HG03354 (cell line): ENCODE measurements at regions not wholly inside any gene's neighbourhood (a gene's known extent, or its start where the extent isn't known, plus 50 kb on each side); places are given as distances from the start of the nearest gene placed in this dataset.

Experiments used
- ATAC-seq: cut with Tn5 transposase; IDR thresholded peaks from one replicate; pipeline ENCODE4 v1.9.1; 2021; ENCODE audit warnings: mild to moderate bottlenecking; ENCODE audit not compliant: unreplicated experiment, poor library complexity, severe bottlenecking

DNA sequence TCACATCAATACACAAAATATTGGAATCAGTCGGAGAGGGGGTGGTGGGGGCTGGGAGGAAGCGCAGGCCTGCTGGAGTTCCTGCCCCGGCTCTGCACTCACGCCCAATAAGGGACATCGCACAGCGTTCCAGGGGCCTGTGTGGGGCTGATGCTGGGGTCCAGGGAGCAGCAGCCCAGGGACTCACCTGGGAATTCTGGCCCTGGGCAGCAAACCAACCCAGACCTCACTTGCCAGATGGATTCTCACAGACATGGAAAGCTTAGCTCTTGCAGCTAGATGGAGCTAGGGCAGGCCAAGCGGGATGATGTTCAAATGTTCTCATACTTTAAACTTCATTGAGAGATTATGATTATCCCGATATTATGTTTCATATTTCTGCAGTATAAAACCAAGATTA lies 266.6 kb upstream of the TANK start:
- no peak for ATAC-seq

GRCh38 chr2:160898581-160899307 lies 261.5 kb upstream of the TANK start:
- no peak for ATAC-seq

DNA sequence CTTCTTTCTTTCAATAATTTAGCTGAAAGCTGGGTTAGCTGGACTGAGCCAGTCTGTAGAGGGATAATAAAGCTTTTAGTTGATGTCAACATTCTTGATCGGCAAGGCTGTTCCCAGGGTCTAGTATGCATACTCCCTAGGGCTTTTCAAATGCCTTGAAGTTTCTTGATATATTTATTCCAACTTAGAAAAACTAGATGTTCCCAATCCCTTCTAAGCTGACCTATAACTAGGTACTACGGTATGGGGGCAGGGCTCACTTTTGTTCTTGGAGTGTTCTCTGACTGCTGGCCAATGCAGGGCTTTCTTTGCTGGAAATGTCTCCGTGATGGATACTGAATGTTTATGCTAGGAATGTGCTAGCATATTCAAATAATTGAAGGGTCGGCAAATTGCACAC lies 258.6 kb upstream of the TANK start:
- ATAC-seq: no peak

DNA sequence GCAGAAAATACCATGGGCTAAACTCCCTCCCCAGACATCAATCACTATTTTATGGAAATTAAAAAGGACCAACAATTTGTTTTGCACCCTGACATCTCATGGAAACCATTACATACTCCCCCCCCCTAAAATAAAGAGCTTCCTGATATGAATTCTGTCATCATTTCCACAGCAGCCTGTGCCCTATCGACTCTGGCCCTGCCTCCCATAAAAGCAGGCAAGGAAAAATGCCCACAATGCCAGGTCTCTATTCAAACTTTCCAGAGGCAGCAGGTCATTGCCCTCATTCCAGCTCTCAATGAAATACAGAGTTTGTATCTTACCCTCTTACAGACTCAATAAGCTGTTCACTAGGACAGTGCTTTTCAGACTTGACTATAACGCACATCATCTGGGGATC lies 254.4 kb upstream of the TANK start:
- no peak for ATAC-seq

- ATAC-seq: no peak
Measured at GRCh38 chr2:160906878-160907277, 253.3 kb upstream of the TANK start.

- ATAC-seq: no peak
Measured at GRCh38 chr2:160907738-160908137, 252.5 kb upstream of the TANK start.

DNA sequence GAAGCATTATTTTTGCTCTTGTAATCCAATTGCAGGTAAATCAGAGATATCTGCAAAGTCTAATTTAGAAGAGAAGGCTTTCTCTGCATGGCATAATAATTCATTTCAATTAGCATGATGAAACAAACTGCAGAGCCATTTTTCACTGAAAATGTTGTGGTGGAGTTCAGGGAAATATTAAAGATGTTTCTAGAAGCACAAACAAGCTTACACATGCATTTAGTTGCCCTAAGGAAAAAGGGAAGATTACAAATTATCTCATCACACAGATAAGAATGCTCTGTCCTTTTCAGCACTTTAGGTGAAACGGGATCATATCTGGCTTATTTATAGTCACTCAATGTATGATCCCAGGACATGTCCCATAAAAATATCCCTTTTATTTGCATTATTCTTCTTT lies 252.1 kb upstream of the TANK start:
- ATAC-seq: no peak

DNA sequence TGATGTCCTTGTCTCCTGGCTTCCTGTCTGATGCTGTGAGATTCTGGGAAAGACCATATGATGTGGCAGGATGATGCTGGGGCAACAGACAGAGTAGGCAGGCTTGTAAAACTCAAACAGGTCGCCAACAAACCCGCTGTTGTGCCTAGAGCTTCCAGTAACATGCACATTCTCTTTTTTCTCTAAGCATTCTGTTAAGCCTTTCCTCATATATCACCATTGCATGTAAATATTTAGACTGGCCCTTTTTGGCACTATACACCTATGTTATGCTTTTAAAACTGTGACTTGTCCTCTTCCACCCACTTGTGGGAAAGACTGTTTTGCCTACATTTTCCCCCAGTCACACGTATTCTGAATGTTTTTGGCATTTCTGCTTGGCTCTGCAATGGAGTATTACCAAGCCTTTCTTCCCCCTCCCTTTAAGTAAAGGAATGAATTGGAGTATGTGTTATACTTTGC lies 250.4 kb upstream of the TANK start:
- no peak for ATAC-seq

GRCh38 chr2:160910681-160911080 lies 249.5 kb upstream of the TANK start:
- no peak for ATAC-seq

DNA sequence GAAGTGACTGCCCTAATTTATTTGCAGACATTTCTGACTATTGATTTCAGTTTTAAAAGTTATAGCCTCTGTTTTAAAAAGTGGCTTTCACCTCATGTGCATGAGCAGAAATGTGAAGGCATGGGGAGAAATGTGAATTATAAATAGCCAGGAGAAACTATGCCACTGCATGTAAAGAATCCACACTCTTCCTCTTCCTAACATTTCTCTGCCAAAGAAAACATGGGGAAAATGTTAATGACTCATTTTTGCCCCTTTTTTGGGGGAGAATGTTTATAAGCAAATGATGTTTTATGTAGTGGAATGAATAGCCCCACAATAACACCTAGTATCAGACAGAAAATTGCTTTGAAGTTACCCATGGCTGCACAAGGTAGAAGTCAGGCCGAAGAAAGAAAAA lies 249.0 kb upstream of the TANK start:
- no peak for ATAC-seq

- ATAC-seq: no peak
Measured at GRCh38 chr2:160912276-160912675, 248.0 kb upstream of the TANK start.

- no peak for ATAC-seq
Measured at GRCh38 chr2:160913323-160913722, 246.9 kb upstream of the TANK start.

DNA sequence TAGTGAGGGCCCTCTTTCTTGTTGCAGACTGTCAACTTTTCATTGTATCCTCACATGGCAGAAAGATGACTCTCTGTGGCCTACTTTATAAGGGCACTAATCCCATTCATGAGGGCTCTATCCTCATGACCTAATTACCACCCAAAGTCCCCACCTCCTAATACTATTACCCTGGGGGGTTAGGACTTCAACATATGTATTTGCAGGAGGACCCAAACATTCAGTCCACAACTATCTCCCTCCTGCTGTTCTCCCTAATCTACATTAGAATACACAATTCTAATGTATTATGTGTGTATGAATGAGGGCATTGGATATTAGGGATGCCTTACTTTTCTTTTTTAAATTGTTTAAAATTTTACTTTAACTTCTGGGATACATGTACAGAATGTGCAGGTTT lies 246.0 kb upstream of the TANK start:
- no peak for ATAC-seq

DNA sequence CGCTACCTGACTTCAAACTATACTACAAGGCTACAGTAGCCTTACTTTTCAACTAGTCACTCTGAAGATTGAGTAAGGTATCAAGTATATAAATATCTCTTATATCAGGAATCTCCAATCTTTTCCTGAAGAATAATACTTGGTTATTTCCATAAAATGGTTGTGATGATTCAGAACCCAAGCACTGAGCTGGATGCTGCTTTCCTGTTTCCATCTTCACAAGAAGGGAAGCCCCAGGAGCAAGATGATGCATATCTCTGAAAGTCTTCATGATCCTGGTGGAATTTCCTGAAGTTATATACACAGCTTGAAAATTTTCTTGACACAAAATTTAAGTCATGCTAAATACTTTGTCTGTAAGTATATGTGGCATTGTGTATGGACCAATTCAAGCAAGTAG lies 243.9 kb upstream of the TANK start:
- ATAC-seq: no peak

DNA sequence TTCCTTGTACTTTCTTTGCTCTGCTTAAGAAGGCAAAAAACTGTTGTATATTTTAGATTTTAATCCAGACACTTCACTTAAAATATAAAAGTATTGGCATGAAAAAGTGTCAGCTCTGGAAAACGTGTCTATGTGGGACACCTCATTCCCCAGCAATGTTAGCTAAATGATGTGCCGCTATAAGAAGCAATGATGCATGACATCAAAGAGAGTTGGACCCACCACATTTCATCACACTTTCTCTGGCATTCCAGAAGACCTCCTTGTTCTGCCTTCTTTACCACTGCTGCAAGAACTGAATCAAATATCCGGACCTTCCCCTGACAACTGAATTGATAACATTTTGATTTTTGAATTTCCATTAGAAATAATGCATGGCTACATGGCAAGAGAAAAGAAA lies 242.4 kb upstream of the TANK start:
- ATAC-seq: no peak

DNA sequence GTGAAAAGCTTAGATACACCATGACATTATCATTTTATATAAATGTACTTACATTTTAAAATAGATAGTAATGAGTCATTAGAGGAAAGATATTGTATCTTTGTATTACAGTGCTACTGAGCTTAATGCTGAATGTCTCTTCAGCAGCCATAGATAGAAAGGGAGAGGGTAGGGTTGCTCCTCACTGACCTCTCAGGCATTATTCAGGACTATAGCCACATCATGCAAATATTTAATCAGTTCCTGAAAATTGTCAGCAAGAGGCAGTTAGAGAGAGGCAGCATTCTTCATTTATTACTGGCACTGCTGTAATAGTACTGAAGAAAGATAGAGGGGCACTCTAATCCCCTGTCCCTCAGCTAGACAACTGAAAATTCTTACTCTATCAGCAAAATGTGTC lies 242.0 kb upstream of the TANK start:
- no peak for ATAC-seq

- no peak for ATAC-seq
Measured at GRCh38 chr2:160918906-160919503, 241.2 kb upstream of the TANK start.

DNA sequence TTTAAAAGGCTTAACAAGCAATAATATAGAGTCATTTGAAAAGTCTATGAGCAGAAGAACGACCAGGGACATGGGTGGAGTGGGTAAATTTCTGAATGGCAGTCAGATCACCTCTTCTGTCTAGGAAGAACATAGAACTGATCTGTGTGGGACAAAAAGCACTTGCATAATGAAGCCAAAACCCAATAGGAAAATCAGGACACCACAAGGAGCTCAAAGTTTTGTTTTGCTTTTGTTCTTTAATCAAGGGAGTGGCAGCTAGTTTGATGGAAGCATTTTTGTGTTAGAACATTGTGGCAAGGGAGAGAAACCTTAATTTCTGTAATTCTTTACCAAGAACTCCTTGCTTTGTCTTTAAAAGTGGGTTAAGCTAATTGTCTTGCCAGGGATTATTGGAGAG lies 240.2 kb upstream of the TANK start:
- no peak for ATAC-seq

DNA sequence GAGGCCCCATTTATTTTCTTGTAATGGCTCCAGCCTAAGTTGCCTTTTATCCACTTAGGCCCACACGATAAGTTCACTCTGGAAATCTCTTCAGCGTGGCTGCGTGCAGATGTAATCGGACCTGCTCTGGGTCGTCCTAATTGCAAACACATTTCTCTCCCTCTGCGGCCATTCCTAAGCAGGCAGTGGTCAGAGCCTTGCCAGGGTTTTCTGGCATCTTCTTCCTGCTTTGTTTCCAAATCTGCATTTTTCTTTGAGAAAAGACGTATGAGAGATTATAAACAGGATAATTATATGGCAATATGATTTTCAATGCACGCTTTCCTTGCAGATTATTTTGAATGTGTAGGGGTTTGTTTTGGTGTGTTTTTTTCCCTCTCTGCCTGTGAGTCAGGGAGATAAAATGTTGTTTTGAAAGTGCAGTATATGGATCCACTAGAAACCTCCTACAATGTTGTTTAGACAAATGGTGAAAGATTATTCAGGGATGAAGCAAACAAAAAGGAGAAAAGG lies 239.4 kb upstream of the TANK start:
- no peak for ATAC-seq

GRCh38 chr2:160921386-160921964 lies 238.8 kb upstream of the TANK start:
- no peak for ATAC-seq

DNA sequence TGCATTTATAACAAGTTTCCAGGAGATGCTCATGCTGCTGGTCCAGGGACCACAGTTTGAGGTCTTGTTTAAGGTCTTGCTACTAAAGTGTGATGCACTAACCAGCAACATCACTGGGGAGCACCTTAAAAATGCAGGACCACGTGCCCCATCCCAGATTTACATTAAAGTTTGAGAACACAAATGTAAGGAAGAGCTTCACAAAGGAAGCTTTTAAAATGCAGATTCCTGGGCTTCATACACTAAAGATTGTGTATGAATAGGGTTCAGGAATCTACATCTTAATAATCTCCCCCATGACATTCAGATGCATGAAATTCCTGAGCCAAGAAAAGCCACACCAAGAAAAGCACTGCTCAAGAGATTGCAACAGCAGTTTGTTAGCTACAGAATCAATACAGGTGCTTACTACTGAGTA lies 235.3 kb upstream of the TANK start:
- ATAC-seq: no peak
